WTC11 (cell line): ENCODE measurements at regions not wholly inside any gene's neighbourhood (a gene's known extent, or its start where the extent isn't known, plus 50 kb on each side); places are given as distances from the start of the nearest gene placed in this dataset.

Experiments used
- ATAC-seq: fragments of 200-7000 bp; cut with Tn5 transposase; 2 replicates; pipeline ENCODE4 v1.10.0; 2021; ENCODE audit warnings: mild to moderate bottlenecking, moderate library complexity
- CTCF ChIA-PET: fragments of 300-600 bp; sonication (Branson Sonifier 250); formaldehyde crosslinking; loops from one replicate; lab custom pipeline; 2021; ENCODE audit warnings: antibody characterized with exemption; lab: Charles Lee
- POLR2A ChIA-PET: fragments of 350-600 bp; sonication (Branson Sonifier 250); formaldehyde crosslinking; loops from one replicate; lab custom pipeline; 2021; ENCODE audit warnings: antibody characterized with exemption; lab: Charles Lee
- DNase-seq: peaks from one replicate; pipeline ENCODE4 v3.0.0; 2021; ENCODE audit warnings: low spot score
- H3K27ac Mint-ChIP-seq: 2 replicates; pipeline ENCODE4 v1.8.0; 2021; ENCODE audit warnings: mixed read lengths
- H3K27me3 Mint-ChIP-seq: 2 replicates; pipeline ENCODE4 v1.8.0; 2021; ENCODE audit warnings: low read depth, mild to moderate bottlenecking, moderate library complexity, mixed read lengths
- H3K36me3 Mint-ChIP-seq: 2 replicates; pipeline ENCODE4 v1.8.0; 2021; ENCODE audit warnings: mixed read lengths
- H3K4me1 Mint-ChIP-seq: 2 replicates; pipeline ENCODE4 v1.8.0; 2022; ENCODE audit warnings: mixed read lengths
- H3K4me3 Mint-ChIP-seq: 2 replicates; pipeline ENCODE4 v1.8.0; 2021; ENCODE audit warnings: mild to moderate bottlenecking, moderate library complexity, mixed read lengths
- H3K9me3 Mint-ChIP-seq: 2 replicates; pipeline ENCODE4 v1.8.0; 2021; ENCODE audit warnings: mixed read lengths
- ATF1 ChIP-seq: sonication (generic); formaldehyde crosslinking; IDR thresholded peaks from 2 replicates; pipeline ENCODE4 v1.8.1; 2023; ENCODE audit warnings: mild to moderate bottlenecking, moderate library complexity, missing genetic modification reagents
- FOXJ3 ChIP-seq: sonication (generic); formaldehyde crosslinking; IDR thresholded peaks from 2 replicates; pipeline ENCODE4 v1.9.0; 2021; ENCODE audit warnings: missing genetic modification reagents, mild to moderate bottlenecking, borderline replicate concordance
- SMAD3 ChIP-seq: sonication (generic); formaldehyde crosslinking; IDR thresholded peaks from 2 replicates; pipeline ENCODE4 v1.8.0; 2022; ENCODE audit warnings: missing genetic modification reagents, mild to moderate bottlenecking, borderline replicate concordance
- SOX15 ChIP-seq: fragments of 250-450 bp; sonication (Bioruptor Pico); IDR thresholded peaks from 2 replicates; pipeline ENCODE4 v1.9.0; 2021; ENCODE audit warnings: mild to moderate bottlenecking
- SP1 ChIP-seq: sonication (generic); formaldehyde crosslinking; conservative IDR thresholded peaks from 2 replicates; pipeline ENCODE4 v1.8.1; 2022; ENCODE audit warnings: missing genetic modification reagents
- ZNF121 ChIP-seq: sonication (generic); formaldehyde crosslinking; IDR thresholded peaks from 2 replicates; pipeline ENCODE4 v1.8.0; 2023; ENCODE audit warnings: missing genetic modification reagents
- ZNF232 ChIP-seq: sonication (generic); formaldehyde crosslinking; IDR thresholded peaks from 2 replicates; pipeline ENCODE4 v1.8.0; 2022; ENCODE audit warnings: mild to moderate bottlenecking, missing genetic modification reagents
- ZNF317 ChIP-seq: sonication (generic); formaldehyde crosslinking; IDR thresholded peaks from 2 replicates; pipeline ENCODE4 v1.8.1; 2023; ENCODE audit warnings: low read depth, mild to moderate bottlenecking, moderate library complexity, missing genetic modification reagents, borderline replicate concordance
- TF ChIP-seq, protein P1 (sequence below): sonication (generic); formaldehyde crosslinking; IDR thresholded peaks from 2 replicates; pipeline ENCODE4 v1.8.1; 2023; ENCODE audit warnings: mild to moderate bottlenecking, missing genetic modification reagents, moderate library complexity
- TF ChIP-seq, protein P2 (sequence below): fragments of 250-450 bp; sonication (Bioruptor Pico); IDR thresholded peaks from 2 replicates; pipeline ENCODE4 v1.9.0; 2021; ENCODE audit warnings: mild to moderate bottlenecking
- TF ChIP-seq, protein P3 (sequence below): sonication (generic); formaldehyde crosslinking; IDR thresholded peaks from 2 replicates; pipeline ENCODE4 v1.8.1; 2022; ENCODE audit warnings: low read depth, missing genetic modification reagents, borderline replicate concordance
- TF ChIP-seq, protein P4 (sequence below): fragments of 250-450 bp; sonication (Bioruptor Pico); IDR thresholded peaks from 2 replicates; pipeline ENCODE4 v1.9.0; 2021; ENCODE audit warnings: mild to moderate bottlenecking
- TF ChIP-seq, protein P5 (sequence below): fragments of 250-450 bp; sonication (Bioruptor Pico); IDR thresholded peaks from 2 replicates; pipeline ENCODE4 v2.1.2; 2022; ENCODE audit warnings: mild to moderate bottlenecking, moderate library complexity
- TF ChIP-seq, protein P6 (sequence below): fragments of 200-600 bp; IDR thresholded peaks from 2 replicates; pipeline ENCODE4 v1.8.0; 2022; ENCODE audit warnings: antibody characterized with exemption
- TF ChIP-seq, protein P7 (sequence below): fragments of 250-450 bp; sonication (Bioruptor Pico); IDR thresholded peaks from 2 replicates; pipeline ENCODE4 v1.8.0; 2021; ENCODE audit warnings: mild to moderate bottlenecking
- TF ChIP-seq, protein P8 (sequence below): sonication (generic); formaldehyde crosslinking; IDR thresholded peaks from 2 replicates; pipeline ENCODE4 v1.8.1; 2023; ENCODE audit warnings: mild to moderate bottlenecking, missing genetic modification reagents
- TF ChIP-seq, protein P9 (sequence below): sonication (generic); formaldehyde crosslinking; IDR thresholded peaks from 2 replicates; pipeline ENCODE4 v1.8.1; 2022; ENCODE audit warnings: missing genetic modification reagents, borderline replicate concordance

DNA sequence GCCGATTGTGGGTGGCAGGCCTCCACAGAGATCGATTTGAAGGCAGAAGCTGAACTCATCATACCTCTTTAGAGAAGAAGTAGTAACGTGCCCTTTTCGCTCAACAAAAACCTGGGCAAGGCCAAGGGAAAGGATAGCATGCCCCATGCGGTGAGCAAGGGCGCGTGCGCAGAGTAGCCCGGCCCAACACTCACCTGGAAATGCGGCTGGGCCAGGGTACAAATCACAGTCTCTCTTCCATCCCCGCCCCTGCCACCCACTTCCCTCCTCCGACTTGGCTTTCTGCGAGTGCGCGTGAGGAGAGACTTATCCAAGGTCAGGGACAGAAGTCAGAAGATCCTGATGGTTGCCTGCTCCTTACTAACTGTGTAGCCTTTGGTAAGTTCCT is 160.7 kb upstream of the C1orf21 start:
- 0 out of 2 replicates have a peak, but pooled peaks cover 3% of the 10 kb centered on the region for H3K4me1 Mint-ChIP-seq
- H3K4me3 Mint-ChIP-seq: no peak overlapping the region
- no peak; the same call in 1 of the 2 replicates for ATAC-seq
- no peaks in the 10 kb centered on the region for H3K36me3 Mint-ChIP-seq
- POLR2A ChIA-PET: no interaction called here
- H3K27ac Mint-ChIP-seq: no peak overlapping the region
- TF ChIP-seq, protein P1, sequence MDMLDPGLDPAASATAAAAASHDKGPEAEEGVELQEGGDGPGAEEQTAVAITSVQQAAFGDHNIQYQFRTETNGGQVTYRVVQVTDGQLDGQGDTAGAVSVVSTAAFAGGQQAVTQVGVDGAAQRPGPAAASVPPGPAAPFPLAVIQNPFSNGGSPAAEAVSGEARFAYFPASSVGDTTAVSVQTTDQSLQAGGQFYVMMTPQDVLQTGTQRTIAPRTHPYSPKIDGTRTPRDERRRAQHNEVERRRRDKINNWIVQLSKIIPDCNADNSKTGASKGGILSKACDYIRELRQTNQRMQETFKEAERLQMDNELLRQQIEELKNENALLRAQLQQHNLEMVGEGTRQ (CRISPR knock-in tag): no peak
- TF ChIP-seq ZNF232 (no peak), ZNF317 (CRISPR knock-in tag) (no peak), SMAD3 (CRISPR knock-in tag) (no peak), SP1 (CRISPR knock-in tag) (no peak), FOXJ3 (CRISPR knock-in tag) (no peak), SOX15 (no peak), ZNF121 (CRISPR knock-in tag) (no peak), ATF1 (CRISPR knock-in tag) (no peak)
- TF ChIP-seq, protein P2, sequence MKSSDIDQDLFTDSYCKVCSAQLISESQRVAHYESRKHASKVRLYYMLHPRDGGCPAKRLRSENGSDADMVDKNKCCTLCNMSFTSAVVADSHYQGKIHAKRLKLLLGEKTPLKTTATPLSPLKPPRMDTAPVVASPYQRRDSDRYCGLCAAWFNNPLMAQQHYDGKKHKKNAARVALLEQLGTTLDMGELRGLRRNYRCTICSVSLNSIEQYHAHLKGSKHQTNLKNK (CRISPR knock-in tag): no peak
- TF ChIP-seq, protein P3, sequence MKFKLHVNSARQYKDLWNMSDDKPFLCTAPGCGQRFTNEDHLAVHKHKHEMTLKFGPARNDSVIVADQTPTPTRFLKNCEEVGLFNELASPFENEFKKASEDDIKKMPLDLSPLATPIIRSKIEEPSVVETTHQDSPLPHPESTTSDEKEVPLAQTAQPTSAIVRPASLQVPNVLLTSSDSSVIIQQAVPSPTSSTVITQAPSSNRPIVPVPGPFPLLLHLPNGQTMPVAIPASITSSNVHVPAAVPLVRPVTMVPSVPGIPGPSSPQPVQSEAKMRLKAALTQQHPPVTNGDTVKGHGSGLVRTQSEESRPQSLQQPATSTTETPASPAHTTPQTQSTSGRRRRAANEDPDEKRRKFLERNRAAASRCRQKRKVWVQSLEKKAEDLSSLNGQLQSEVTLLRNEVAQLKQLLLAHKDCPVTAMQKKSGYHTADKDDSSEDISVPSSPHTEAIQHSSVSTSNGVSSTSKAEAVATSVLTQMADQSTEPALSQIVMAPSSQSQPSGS: no peak
- TF ChIP-seq, protein P4, sequence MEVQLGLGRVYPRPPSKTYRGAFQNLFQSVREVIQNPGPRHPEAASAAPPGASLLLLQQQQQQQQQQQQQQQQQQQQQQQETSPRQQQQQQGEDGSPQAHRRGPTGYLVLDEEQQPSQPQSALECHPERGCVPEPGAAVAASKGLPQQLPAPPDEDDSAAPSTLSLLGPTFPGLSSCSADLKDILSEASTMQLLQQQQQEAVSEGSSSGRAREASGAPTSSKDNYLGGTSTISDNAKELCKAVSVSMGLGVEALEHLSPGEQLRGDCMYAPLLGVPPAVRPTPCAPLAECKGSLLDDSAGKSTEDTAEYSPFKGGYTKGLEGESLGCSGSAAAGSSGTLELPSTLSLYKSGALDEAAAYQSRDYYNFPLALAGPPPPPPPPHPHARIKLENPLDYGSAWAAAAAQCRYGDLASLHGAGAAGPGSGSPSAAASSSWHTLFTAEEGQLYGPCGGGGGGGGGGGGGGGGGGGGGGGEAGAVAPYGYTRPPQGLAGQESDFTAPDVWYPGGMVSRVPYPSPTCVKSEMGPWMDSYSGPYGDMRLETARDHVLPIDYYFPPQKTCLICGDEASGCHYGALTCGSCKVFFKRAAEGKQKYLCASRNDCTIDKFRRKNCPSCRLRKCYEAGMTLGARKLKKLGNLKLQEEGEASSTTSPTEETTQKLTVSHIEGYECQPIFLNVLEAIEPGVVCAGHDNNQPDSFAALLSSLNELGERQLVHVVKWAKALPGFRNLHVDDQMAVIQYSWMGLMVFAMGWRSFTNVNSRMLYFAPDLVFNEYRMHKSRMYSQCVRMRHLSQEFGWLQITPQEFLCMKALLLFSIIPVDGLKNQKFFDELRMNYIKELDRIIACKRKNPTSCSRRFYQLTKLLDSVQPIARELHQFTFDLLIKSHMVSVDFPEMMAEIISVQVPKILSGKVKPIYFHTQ (CRISPR knock-in tag): no peak
- TF ChIP-seq, protein P5, sequence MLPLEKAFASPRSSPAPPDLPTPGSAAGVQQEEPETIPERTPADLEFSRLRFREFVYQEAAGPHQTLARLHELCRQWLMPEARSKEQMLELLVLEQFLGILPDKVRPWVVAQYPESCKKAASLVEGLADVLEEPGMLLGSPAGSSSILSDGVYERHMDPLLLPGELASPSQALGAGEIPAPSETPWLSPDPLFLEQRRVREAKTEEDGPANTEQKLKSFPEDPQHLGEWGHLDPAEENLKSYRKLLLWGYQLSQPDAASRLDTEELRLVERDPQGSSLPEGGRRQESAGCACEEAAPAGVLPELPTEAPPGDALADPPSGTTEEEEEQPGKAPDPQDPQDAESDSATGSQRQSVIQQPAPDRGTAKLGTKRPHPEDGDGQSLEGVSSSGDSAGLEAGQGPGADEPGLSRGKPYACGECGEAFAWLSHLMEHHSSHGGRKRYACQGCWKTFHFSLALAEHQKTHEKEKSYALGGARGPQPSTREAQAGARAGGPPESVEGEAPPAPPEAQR (CRISPR knock-in tag): no peak
- TF ChIP-seq, protein P6, sequence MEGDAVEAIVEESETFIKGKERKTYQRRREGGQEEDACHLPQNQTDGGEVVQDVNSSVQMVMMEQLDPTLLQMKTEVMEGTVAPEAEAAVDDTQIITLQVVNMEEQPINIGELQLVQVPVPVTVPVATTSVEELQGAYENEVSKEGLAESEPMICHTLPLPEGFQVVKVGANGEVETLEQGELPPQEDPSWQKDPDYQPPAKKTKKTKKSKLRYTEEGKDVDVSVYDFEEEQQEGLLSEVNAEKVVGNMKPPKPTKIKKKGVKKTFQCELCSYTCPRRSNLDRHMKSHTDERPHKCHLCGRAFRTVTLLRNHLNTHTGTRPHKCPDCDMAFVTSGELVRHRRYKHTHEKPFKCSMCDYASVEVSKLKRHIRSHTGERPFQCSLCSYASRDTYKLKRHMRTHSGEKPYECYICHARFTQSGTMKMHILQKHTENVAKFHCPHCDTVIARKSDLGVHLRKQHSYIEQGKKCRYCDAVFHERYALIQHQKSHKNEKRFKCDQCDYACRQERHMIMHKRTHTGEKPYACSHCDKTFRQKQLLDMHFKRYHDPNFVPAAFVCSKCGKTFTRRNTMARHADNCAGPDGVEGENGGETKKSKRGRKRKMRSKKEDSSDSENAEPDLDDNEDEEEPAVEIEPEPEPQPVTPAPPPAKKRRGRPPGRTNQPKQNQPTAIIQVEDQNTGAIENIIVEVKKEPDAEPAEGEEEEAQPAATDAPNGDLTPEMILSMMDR: no peak
- TF ChIP-seq, protein P7, sequence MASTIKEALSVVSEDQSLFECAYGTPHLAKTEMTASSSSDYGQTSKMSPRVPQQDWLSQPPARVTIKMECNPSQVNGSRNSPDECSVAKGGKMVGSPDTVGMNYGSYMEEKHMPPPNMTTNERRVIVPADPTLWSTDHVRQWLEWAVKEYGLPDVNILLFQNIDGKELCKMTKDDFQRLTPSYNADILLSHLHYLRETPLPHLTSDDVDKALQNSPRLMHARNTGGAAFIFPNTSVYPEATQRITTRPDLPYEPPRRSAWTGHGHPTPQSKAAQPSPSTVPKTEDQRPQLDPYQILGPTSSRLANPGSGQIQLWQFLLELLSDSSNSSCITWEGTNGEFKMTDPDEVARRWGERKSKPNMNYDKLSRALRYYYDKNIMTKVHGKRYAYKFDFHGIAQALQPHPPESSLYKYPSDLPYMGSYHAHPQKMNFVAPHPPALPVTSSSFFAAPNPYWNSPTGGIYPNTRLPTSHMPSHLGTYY (CRISPR knock-in tag): no peak
- TF ChIP-seq, protein P8, sequence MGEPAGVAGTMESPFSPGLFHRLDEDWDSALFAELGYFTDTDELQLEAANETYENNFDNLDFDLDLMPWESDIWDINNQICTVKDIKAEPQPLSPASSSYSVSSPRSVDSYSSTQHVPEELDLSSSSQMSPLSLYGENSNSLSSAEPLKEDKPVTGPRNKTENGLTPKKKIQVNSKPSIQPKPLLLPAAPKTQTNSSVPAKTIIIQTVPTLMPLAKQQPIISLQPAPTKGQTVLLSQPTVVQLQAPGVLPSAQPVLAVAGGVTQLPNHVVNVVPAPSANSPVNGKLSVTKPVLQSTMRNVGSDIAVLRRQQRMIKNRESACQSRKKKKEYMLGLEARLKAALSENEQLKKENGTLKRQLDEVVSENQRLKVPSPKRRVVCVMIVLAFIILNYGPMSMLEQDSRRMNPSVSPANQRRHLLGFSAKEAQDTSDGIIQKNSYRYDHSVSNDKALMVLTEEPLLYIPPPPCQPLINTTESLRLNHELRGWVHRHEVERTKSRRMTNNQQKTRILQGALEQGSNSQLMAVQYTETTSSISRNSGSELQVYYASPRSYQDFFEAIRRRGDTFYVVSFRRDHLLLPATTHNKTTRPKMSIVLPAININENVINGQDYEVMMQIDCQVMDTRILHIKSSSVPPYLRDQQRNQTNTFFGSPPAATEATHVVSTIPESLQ (CRISPR knock-in tag): no peak
- TF ChIP-seq, protein P9, sequence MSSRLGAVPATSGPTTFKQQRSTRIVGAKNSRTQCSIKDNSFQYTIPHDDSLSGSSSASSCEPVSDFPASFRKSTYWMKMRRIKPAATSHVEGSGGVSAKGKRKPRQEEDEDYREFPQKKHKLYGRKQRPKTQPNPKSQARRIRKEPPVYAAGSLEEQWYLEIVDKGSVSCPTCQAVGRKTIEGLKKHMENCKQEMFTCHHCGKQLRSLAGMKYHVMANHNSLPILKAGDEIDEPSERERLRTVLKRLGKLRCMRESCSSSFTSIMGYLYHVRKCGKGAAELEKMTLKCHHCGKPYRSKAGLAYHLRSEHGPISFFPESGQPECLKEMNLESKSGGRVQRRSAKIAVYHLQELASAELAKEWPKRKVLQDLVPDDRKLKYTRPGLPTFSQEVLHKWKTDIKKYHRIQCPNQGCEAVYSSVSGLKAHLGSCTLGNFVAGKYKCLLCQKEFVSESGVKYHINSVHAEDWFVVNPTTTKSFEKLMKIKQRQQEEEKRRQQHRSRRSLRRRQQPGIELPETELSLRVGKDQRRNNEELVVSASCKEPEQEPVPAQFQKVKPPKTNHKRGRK (CRISPR knock-in tag): no peak
- H3K27me3 Mint-ChIP-seq: peaks cover 30% of the 10 kb centered on the region
- CTCF ChIA-PET: interaction anchor here (1.5 to 2.4 kb wide), 2 partner anchors 15 to 151 kb away, joined by 4 to 8 read pairs; no protein-coding TSS in a partner anchor
- H3K9me3 Mint-ChIP-seq: peaks cover 4% of the 10 kb centered on the region; the same call in 1 of the 2 replicates
- DNase-seq: no peak
